ENCODE measurements at regions not wholly inside any gene's neighbourhood (a gene's known extent, or its start where the extent isn't known, plus 50 kb on each side); places are given as distances from the start of the nearest gene placed in this dataset.

DNA sequence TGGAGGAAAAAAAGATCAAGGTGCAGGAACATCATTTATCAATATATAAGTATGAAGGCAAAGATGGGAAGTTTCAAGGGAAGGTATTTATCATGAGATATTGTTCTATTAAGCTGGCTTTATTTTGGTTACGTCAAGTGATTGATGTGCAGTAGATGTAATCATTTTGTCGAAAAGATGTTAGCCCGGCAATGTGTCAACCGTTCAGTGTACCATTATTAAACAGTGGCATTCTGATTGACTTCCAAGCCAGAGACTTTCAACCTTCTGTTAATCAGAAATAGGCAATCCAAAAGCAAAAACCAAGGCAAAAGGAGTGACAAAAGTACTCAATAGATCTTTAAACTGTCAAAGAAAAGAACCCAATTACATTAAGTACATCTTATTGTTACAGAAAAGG, 1340.3 kb upstream of the GOT2 start:
- TF ChIP-seq, protein P1, sequence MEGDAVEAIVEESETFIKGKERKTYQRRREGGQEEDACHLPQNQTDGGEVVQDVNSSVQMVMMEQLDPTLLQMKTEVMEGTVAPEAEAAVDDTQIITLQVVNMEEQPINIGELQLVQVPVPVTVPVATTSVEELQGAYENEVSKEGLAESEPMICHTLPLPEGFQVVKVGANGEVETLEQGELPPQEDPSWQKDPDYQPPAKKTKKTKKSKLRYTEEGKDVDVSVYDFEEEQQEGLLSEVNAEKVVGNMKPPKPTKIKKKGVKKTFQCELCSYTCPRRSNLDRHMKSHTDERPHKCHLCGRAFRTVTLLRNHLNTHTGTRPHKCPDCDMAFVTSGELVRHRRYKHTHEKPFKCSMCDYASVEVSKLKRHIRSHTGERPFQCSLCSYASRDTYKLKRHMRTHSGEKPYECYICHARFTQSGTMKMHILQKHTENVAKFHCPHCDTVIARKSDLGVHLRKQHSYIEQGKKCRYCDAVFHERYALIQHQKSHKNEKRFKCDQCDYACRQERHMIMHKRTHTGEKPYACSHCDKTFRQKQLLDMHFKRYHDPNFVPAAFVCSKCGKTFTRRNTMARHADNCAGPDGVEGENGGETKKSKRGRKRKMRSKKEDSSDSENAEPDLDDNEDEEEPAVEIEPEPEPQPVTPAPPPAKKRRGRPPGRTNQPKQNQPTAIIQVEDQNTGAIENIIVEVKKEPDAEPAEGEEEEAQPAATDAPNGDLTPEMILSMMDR (IDR thresholded peaks at IDR 0.05 in 2 of 3, conservative IDR thresholded peaks at IDR 0.05 in 1 of 3; ENCODE audit: control insufficient read depth in 2 of 3, extremely low read depth in 1 of 3, insufficient read depth in 1 of 3, low read depth in 3 of 3, low read length in 3 of 3): no peak
- TF ChIP-seq POLR2A (IDR thresholded peaks at IDR 0.05; ENCODE audit: low read depth, low read length) (no peak), IKZF2 (IDR thresholded peaks at IDR 0.05) (no peak)
- TF ChIP-seq, protein P2, sequence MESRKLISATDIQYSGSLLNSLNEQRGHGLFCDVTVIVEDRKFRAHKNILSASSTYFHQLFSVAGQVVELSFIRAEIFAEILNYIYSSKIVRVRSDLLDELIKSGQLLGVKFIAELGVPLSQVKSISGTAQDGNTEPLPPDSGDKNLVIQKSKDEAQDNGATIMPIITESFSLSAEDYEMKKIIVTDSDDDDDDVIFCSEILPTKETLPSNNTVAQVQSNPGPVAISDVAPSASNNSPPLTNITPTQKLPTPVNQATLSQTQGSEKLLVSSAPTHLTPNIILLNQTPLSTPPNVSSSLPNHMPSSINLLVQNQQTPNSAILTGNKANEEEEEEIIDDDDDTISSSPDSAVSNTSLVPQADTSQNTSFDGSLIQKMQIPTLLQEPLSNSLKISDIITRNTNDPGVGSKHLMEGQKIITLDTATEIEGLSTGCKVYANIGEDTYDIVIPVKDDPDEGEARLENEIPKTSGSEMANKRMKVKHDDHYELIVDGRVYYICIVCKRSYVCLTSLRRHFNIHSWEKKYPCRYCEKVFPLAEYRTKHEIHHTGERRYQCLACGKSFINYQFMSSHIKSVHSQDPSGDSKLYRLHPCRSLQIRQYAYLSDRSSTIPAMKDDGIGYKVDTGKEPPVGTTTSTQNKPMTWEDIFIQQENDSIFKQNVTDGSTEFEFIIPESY (IDR thresholded peaks at IDR 0.05): no peak
- TF ChIP-seq, protein P3, sequence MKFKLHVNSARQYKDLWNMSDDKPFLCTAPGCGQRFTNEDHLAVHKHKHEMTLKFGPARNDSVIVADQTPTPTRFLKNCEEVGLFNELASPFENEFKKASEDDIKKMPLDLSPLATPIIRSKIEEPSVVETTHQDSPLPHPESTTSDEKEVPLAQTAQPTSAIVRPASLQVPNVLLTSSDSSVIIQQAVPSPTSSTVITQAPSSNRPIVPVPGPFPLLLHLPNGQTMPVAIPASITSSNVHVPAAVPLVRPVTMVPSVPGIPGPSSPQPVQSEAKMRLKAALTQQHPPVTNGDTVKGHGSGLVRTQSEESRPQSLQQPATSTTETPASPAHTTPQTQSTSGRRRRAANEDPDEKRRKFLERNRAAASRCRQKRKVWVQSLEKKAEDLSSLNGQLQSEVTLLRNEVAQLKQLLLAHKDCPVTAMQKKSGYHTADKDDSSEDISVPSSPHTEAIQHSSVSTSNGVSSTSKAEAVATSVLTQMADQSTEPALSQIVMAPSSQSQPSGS (IDR thresholded peaks at IDR 0.05; ENCODE audit: low read length): no peak
- TF ChIP-seq, protein P4, sequence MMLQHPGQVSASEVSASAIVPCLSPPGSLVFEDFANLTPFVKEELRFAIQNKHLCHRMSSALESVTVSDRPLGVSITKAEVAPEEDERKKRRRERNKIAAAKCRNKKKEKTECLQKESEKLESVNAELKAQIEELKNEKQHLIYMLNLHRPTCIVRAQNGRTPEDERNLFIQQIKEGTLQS (IDR thresholded peaks at IDR 0.05; ENCODE audit: borderline replicate concordance, extremely low read depth, low read depth, low read length): no peak
- TF ChIP-seq, protein P5, sequence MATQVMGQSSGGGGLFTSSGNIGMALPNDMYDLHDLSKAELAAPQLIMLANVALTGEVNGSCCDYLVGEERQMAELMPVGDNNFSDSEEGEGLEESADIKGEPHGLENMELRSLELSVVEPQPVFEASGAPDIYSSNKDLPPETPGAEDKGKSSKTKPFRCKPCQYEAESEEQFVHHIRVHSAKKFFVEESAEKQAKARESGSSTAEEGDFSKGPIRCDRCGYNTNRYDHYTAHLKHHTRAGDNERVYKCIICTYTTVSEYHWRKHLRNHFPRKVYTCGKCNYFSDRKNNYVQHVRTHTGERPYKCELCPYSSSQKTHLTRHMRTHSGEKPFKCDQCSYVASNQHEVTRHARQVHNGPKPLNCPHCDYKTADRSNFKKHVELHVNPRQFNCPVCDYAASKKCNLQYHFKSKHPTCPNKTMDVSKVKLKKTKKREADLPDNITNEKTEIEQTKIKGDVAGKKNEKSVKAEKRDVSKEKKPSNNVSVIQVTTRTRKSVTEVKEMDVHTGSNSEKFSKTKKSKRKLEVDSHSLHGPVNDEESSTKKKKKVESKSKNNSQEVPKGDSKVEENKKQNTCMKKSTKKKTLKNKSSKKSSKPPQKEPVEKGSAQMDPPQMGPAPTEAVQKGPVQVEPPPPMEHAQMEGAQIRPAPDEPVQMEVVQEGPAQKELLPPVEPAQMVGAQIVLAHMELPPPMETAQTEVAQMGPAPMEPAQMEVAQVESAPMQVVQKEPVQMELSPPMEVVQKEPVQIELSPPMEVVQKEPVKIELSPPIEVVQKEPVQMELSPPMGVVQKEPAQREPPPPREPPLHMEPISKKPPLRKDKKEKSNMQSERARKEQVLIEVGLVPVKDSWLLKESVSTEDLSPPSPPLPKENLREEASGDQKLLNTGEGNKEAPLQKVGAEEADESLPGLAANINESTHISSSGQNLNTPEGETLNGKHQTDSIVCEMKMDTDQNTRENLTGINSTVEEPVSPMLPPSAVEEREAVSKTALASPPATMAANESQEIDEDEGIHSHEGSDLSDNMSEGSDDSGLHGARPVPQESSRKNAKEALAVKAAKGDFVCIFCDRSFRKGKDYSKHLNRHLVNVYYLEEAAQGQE (IDR thresholded peaks at IDR 0.05; ENCODE audit: low read depth, low read length): no peak
- TF ChIP-seq, protein P6, sequence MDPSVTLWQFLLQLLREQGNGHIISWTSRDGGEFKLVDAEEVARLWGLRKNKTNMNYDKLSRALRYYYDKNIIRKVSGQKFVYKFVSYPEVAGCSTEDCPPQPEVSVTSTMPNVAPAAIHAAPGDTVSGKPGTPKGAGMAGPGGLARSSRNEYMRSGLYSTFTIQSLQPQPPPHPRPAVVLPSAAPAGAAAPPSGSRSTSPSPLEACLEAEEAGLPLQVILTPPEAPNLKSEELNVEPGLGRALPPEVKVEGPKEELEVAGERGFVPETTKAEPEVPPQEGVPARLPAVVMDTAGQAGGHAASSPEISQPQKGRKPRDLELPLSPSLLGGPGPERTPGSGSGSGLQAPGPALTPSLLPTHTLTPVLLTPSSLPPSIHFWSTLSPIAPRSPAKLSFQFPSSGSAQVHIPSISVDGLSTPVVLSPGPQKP (IDR thresholded peaks at IDR 0.05; ENCODE audit: low read depth, low read length): no peak
